SK-N-SH (cell line): ENCODE measurements at regions not wholly inside any gene's neighbourhood (a gene's known extent, or its start where the extent isn't known, plus 50 kb on each side); places are given as distances from the start of the nearest gene placed in this dataset.

Experiments
- CTCF ChIP-seq: fragments of 200-600 bp; sonication (generic); IDR thresholded peaks from 2 replicates; pipeline ENCODE4 v1.6.1; 2017; ENCODE audit warnings: antibody characterized with exemption, mild to moderate bottlenecking, moderate library complexity
- EP300 ChIP-seq, 2 experiments: IDR thresholded peaks; 2 replicates each; pipeline versions ENCODE4 v1.4.0 to v1.6.1; 2012; ENCODE audit warnings: borderline replicate concordance in 1 of 2, low read depth in 1 of 2, low read length in 1 of 2
- MEF2A ChIP-seq: IDR thresholded peaks from 2 replicates; pipeline ENCODE4 v1.4.0; 2012; ENCODE audit warnings: low read depth, borderline replicate concordance
- POLR2AphosphoS5 ChIP-seq: IDR thresholded peaks from 2 replicates; pipeline ENCODE4 v1.6.1; 2012; ENCODE audit warnings: low read depth, low read length
- TEAD4 ChIP-seq: IDR thresholded peaks from 2 replicates; pipeline ENCODE4 v1.4.0; 2012; ENCODE audit warnings: mild to moderate bottlenecking, borderline replicate concordance; ENCODE audit not compliant: insufficient read depth
- TF ChIP-seq, protein P1 (sequence below): IDR thresholded peaks from 2 replicates; pipeline ENCODE4 v1.4.0; 2012; ENCODE audit warnings: low read depth

GRCh38 chr15:98437752-98438151, 210.6 kb upstream of the IGF1R start:
- TF ChIP-seq TEAD4 (no peak), CTCF (no peak), MEF2A (no peak), POLR2AphosphoS5 (no peak), EP300 (IDR thresholded peaks at IDR 0.05; ENCODE audit: borderline replicate concordance in 1 of 2, low read depth in 1 of 2, low read length in 1 of 2) (no peak)
- TF ChIP-seq, protein P1, sequence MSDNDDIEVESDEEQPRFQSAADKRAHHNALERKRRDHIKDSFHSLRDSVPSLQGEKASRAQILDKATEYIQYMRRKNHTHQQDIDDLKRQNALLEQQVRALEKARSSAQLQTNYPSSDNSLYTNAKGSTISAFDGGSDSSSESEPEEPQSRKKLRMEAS, result no peak
